ENCODE measurements at regions not wholly inside any gene's neighbourhood (a gene's known extent, or its start where the extent isn't known, plus 50 kb on each side); places are given as distances from the start of the nearest gene placed in this dataset.

GRCh38 chr1:214977110-214977509 lies 105.4 kb upstream of the KCNK2 start:
- Mint-ChIP-seq H3K36me3 (ENCODE audit: low read depth) (no peaks in the 10 kb centered on the region), H3K4me3 (no peak overlapping the region), H3K27ac (no peak overlapping the region), H3K27me3 (peaks cover 6% of the 10 kb centered on the region), H3K4me1 (no peaks in the 10 kb centered on the region), H3K9me3 (ENCODE audit: low read depth) (no peaks in the 10 kb centered on the region)
- DNase-seq, result no peak
- ATAC-seq, result no peak
- CTCF ChIA-PET, result no interaction called here
- POLR2A ChIA-PET, result no interaction called here
- intact Hi-C loops (cut with DNase I, micrococcal nuclease), result no loop called here

GRCh38 chr1:214977700-214978374 lies 104.7 kb upstream of the KCNK2 start:
- H3K27ac Mint-ChIP-seq, result no peak overlapping the region
- DNase-seq (no peak), ATAC-seq (no peak)
- H3K4me3 Mint-ChIP-seq, result no peak overlapping the region
- H3K9me3 Mint-ChIP-seq (ENCODE audit: low read depth), result no peaks in the 10 kb centered on the region
- H3K36me3 Mint-ChIP-seq (ENCODE audit: low read depth), result no peaks in the 10 kb centered on the region
- intact Hi-C loops (cut with DNase I, micrococcal nuclease), result no loop called here
- CTCF ChIA-PET, result no interaction called here
- H3K4me1 Mint-ChIP-seq, result no peaks in the 10 kb centered on the region
- H3K27me3 Mint-ChIP-seq, result peaks cover 6% of the 10 kb centered on the region
- POLR2A ChIA-PET, result no interaction called here

- Mint-ChIP-seq H3K9me3 (ENCODE audit: low read depth) (peaks cover 2% of the 10 kb centered on the region), H3K27me3 (peaks cover 6% of the 10 kb centered on the region), H3K27ac (no peak overlapping the region), H3K36me3 (ENCODE audit: low read depth) (no peaks in the 10 kb centered on the region), H3K4me1 (no peaks in the 10 kb centered on the region), H3K4me3 (no peak overlapping the region)
- ChIA-PET CTCF (no interaction called here), POLR2A (no interaction called here)
- intact Hi-C loops (cut with DNase I, micrococcal nuclease), result no loop called here
- DNase-seq, result no peak
- ATAC-seq, result no peak
Observed at GRCh38 chr1:214979191-214979590, 103.3 kb upstream of the KCNK2 start.

GRCh38 chr1:214980921-214981320 lies 101.6 kb upstream of the KCNK2 start:
- no peak overlapping the region for H3K27ac Mint-ChIP-seq
- ChIA-PET POLR2A (no interaction called here), CTCF (interaction anchor here (0.7 kb wide), 1 partner anchor 15 kb away, joined by 4 read pairs; no protein-coding TSS in a partner anchor)
- intact Hi-C loops (cut with DNase I, micrococcal nuclease), result no loop called here
- no peak for DNase-seq
- H3K27me3 Mint-ChIP-seq, result peaks cover 3% of the 10 kb centered on the region
- no peaks in the 10 kb centered on the region for H3K36me3 Mint-ChIP-seq (ENCODE audit: low read depth)
- peaks cover 6% of the 10 kb centered on the region for H3K9me3 Mint-ChIP-seq (ENCODE audit: low read depth)
- no peak overlapping the region for H3K4me3 Mint-ChIP-seq
- no peak for ATAC-seq
- H3K4me1 Mint-ChIP-seq, result no peaks in the 10 kb centered on the region

GRCh38 chr1:214983126-214983869 lies 99.2 kb upstream of the KCNK2 start:
- intact Hi-C loops (cut with DNase I, micrococcal nuclease), result no loop called here
- Mint-ChIP-seq H3K27me3 (peaks cover 2% of the 10 kb centered on the region), H3K27ac (no peak overlapping the region), H3K36me3 (ENCODE audit: low read depth) (no peaks in the 10 kb centered on the region), H3K4me3 (no peak overlapping the region), H3K4me1 (no peaks in the 10 kb centered on the region), H3K9me3 (ENCODE audit: low read depth) (peaks cover 8% of the 10 kb centered on the region)
- DNase-seq (no peak), ATAC-seq (no peak)
- ChIA-PET CTCF (interaction anchor here (0.6 kb wide), 1 partner anchor 170 kb away, joined by 3 read pairs; no protein-coding TSS in a partner anchor), POLR2A (no interaction called here)

- ChIA-PET CTCF (no interaction called here), POLR2A (no interaction called here)
- intact Hi-C loops (cut with DNase I, micrococcal nuclease), result no loop called here
- H3K36me3 Mint-ChIP-seq (ENCODE audit: low read depth), result no peaks in the 10 kb centered on the region
- H3K4me3 Mint-ChIP-seq, result no peak overlapping the region
- no peak for ATAC-seq
- peaks cover 4% of the 10 kb centered on the region for H3K9me3 Mint-ChIP-seq (ENCODE audit: low read depth)
- no peaks in the 10 kb centered on the region for H3K27me3 Mint-ChIP-seq
- no peaks in the 10 kb centered on the region for H3K4me1 Mint-ChIP-seq
- no peak for DNase-seq
- H3K27ac Mint-ChIP-seq, result no peak overlapping the region
Observed at GRCh38 chr1:214989341-214989740, 93.2 kb upstream of the KCNK2 start.

- H3K27me3 Mint-ChIP-seq, result no peaks in the 10 kb centered on the region
- no peaks in the 10 kb centered on the region for H3K4me1 Mint-ChIP-seq
- H3K9me3 Mint-ChIP-seq (ENCODE audit: low read depth), result peaks cover 4% of the 10 kb centered on the region
- intact Hi-C loops (cut with DNase I, micrococcal nuclease), result no loop called here
- no peak overlapping the region for H3K4me3 Mint-ChIP-seq
- POLR2A ChIA-PET, result no interaction called here
- DNase-seq (no peak), ATAC-seq (no peak)
- H3K27ac Mint-ChIP-seq, result no peak overlapping the region
- H3K36me3 Mint-ChIP-seq (ENCODE audit: low read depth), result no peaks in the 10 kb centered on the region
- CTCF ChIA-PET, result no interaction called here
Observed at GRCh38 chr1:214990619-214991018, 91.9 kb upstream of the KCNK2 start.

- no peaks in the 10 kb centered on the region for H3K4me1 Mint-ChIP-seq
- H3K4me3 Mint-ChIP-seq, result no peak overlapping the region
- ATAC-seq, result no peak
- DNase-seq, result no peak
- H3K9me3 Mint-ChIP-seq (ENCODE audit: low read depth), result no peaks in the 10 kb centered on the region
- intact Hi-C loops (cut with DNase I, micrococcal nuclease), result no loop called here
- no peaks in the 10 kb centered on the region for H3K27me3 Mint-ChIP-seq
- ChIA-PET POLR2A (no interaction called here), CTCF (no interaction called here)
- no peak overlapping the region for H3K27ac Mint-ChIP-seq
- H3K36me3 Mint-ChIP-seq (ENCODE audit: low read depth), result no peaks in the 10 kb centered on the region
Observed at GRCh38 chr1:214991691-214992315, 90.7 kb upstream of the KCNK2 start.

GRCh38 chr1:214993419-214993818 lies 89.1 kb upstream of the KCNK2 start:
- Mint-ChIP-seq H3K36me3 (ENCODE audit: low read depth) (no peaks in the 10 kb centered on the region), H3K4me1 (no peaks in the 10 kb centered on the region), H3K4me3 (no peak overlapping the region), H3K27ac (no peak overlapping the region), H3K27me3 (no peaks in the 10 kb centered on the region), H3K9me3 (ENCODE audit: low read depth) (no peaks in the 10 kb centered on the region)
- intact Hi-C loops (cut with DNase I, micrococcal nuclease), result no loop called here
- ChIA-PET POLR2A (no interaction called here), CTCF (no interaction called here)
- DNase-seq (no peak), ATAC-seq (no peak)

- DNase-seq (no peak), ATAC-seq (no peak)
- H3K4me1 Mint-ChIP-seq, result no peaks in the 10 kb centered on the region
- H3K27me3 Mint-ChIP-seq, result no peaks in the 10 kb centered on the region
- no peaks in the 10 kb centered on the region for H3K9me3 Mint-ChIP-seq (ENCODE audit: low read depth)
- no peak overlapping the region for H3K27ac Mint-ChIP-seq
- no peak overlapping the region for H3K4me3 Mint-ChIP-seq
- CTCF ChIA-PET, result interaction anchor here (1.1 kb wide), 1 partner anchor 22 kb away, joined by 3 read pairs; no protein-coding TSS in a partner anchor
- POLR2A ChIA-PET, result no interaction called here
- intact Hi-C loops (cut with DNase I, micrococcal nuclease), result no loop called here
- H3K36me3 Mint-ChIP-seq (ENCODE audit: low read depth), result no peaks in the 10 kb centered on the region
Observed at GRCh38 chr1:214997685-214998084, 84.9 kb upstream of the KCNK2 start.

- intact Hi-C loops (cut with DNase I, micrococcal nuclease), result no loop called here
- POLR2A ChIA-PET, result no interaction called here
Observed at GRCh38 chr1:215001419-215002021, 81.0 kb upstream of the KCNK2 start.

GRCh38 chr1:215002471-215002870 lies 80.1 kb upstream of the KCNK2 start:
- ATAC-seq, result no peak
- Mint-ChIP-seq H3K4me1 (no peaks in the 10 kb centered on the region), H3K4me3 (no peak overlapping the region), H3K27ac (no peak overlapping the region), H3K27me3 (no peaks in the 10 kb centered on the region), H3K9me3 (ENCODE audit: low read depth) (no peaks in the 10 kb centered on the region), H3K36me3 (ENCODE audit: low read depth) (no peaks in the 10 kb centered on the region)
- POLR2A ChIA-PET, result no interaction called here
- DNase-seq, result no peak
- intact Hi-C loops (cut with DNase I, micrococcal nuclease), result no loop called here
- CTCF ChIA-PET, result no interaction called here

More at GRCh38 chr1:215001419-215002021, 81.0 kb upstream of the KCNK2 start:
- Mint-ChIP-seq H3K27ac (no peak overlapping the region), H3K27me3 (no peaks in the 10 kb centered on the region), H3K4me3 (no peak overlapping the region), H3K9me3 (ENCODE audit: low read depth) (no peaks in the 10 kb centered on the region), H3K4me1 (no peaks in the 10 kb centered on the region), H3K36me3 (ENCODE audit: low read depth) (no peaks in the 10 kb centered on the region)
- no peak for ATAC-seq
- DNase-seq, result no peak
- CTCF ChIA-PET, result no interaction called here

Data from activated CD4-positive, alpha-beta T cell treated with anti-CD3 and anti-CD28 coated beads for 36 hours (primary cell).